ENCODE measurements at regions not wholly inside any gene's neighbourhood (a gene's known extent, or its start where the extent isn't known, plus 50 kb on each side); places are given as distances from the start of the nearest gene placed in this dataset.

- H3K4me1 ChIP-seq (ENCODE audit: low read depth): no peaks in the 10 kb centered on the region
- no peak for ATAC-seq
Measured at GRCh38 chr7:57343901-57344622, 105.9 kb upstream of the ZNF716 start.

GRCh38 chr7:57344957-57345356 is 105.0 kb upstream of the ZNF716 start:
- no peak overlapping the region for H3K4me3 ChIP-seq

More at GRCh38 chr7:57343901-57344622, 105.9 kb upstream of the ZNF716 start:
- Histone ChIP-seq H3K4me3 (no peak overlapping the region), H3K36me3 (ENCODE audit: low read depth) (no peaks in the 10 kb centered on the region), H3K9me3 (peaks cover 81% of the 10 kb centered on the region)
- DNase-seq: no peak
- TF ChIP-seq CTCF (IDR thresholded peaks at IDR 0.05): no peak
- intact Hi-C loops (cut with DNase I, micrococcal nuclease): no loop called here

GRCh38 chr7:57348646-57349269 is 101.2 kb upstream of the ZNF716 start:
- intact Hi-C loops (cut with DNase I, micrococcal nuclease): no loop called here
- H3K36me3 ChIP-seq (ENCODE audit: low read depth): no peaks in the 10 kb centered on the region
- H3K4me1 ChIP-seq (ENCODE audit: low read depth): no peaks in the 10 kb centered on the region
- peaks cover 93% of the 10 kb centered on the region for H3K9me3 ChIP-seq
- no peak for ATAC-seq
- no peak overlapping the region for H3K4me3 ChIP-seq
- no peak for DNase-seq
- TF ChIP-seq CTCF (IDR thresholded peaks at IDR 0.05): no peak

More at GRCh38 chr7:57344957-57345356, 105.0 kb upstream of the ZNF716 start:
- no peak for TF ChIP-seq CTCF (IDR thresholded peaks at IDR 0.05)
- intact Hi-C loops (cut with DNase I, micrococcal nuclease): no loop called here
- no peak for ATAC-seq
- H3K9me3 ChIP-seq: peaks cover 85% of the 10 kb centered on the region
- H3K36me3 ChIP-seq (ENCODE audit: low read depth): no peaks in the 10 kb centered on the region
- DNase-seq: no peak
- H3K4me1 ChIP-seq (ENCODE audit: low read depth): no peaks in the 10 kb centered on the region

- H3K4me3 ChIP-seq: no peak overlapping the region
- ATAC-seq (no peak), DNase-seq (no peak)
- H3K9me3 ChIP-seq: peaks cover 84% of the 10 kb centered on the region
- no peaks in the 10 kb centered on the region for H3K36me3 ChIP-seq (ENCODE audit: low read depth)
- no peaks in the 10 kb centered on the region for H3K4me1 ChIP-seq (ENCODE audit: low read depth)
- intact Hi-C loops (cut with DNase I, micrococcal nuclease): no loop called here
- TF ChIP-seq CTCF (IDR thresholded peaks at IDR 0.05): no peak
Measured at GRCh38 chr7:57354195-57354594, 95.8 kb upstream of the ZNF716 start.

- Histone ChIP-seq H3K4me1 (ENCODE audit: low read depth) (no peaks in the 10 kb centered on the region), H3K9me3 (peaks cover 84% of the 10 kb centered on the region), H3K4me3 (no peak overlapping the region), H3K36me3 (ENCODE audit: low read depth) (no peaks in the 10 kb centered on the region)
- intact Hi-C loops (cut with DNase I, micrococcal nuclease): no loop called here
- ATAC-seq (no peak), DNase-seq (no peak)
- no peak for TF ChIP-seq CTCF (IDR thresholded peaks at IDR 0.05)
Measured at GRCh38 chr7:57354679-57355338, 95.2 kb upstream of the ZNF716 start.

Data from mucosa of descending colon (tissue), 3 donors.